ENCODE measurements at regions not wholly inside any gene's neighbourhood (a gene's known extent, or its start where the extent isn't known, plus 50 kb on each side); places are given as distances from the start of the nearest gene placed in this dataset.

- Histone ChIP-seq H3K4me3 (no peak overlapping the region), H3K4me2 (no peak overlapping the region), H4K20me1 (ENCODE audit: insufficient read depth) (0 out of 2 replicates have a peak, but pooled peaks cover 3% of the 10 kb centered on the region), H3F3A (ENCODE audit: insufficient read depth, low read depth) (no peaks in the 10 kb centered on the region), H3K9me2 (ENCODE audit: insufficient read depth) (no peaks in the 10 kb centered on the region), H3K79me2 (ENCODE audit: low read depth) (no peaks in the 10 kb centered on the region), H3K9me3 (ENCODE audit: insufficient read depth, low read depth) (no peaks in the 10 kb centered on the region), H3K4me1 (replicated peaks; ENCODE audit: insufficient read depth) (no peaks in the 10 kb centered on the region), H2AFZ (no peak overlapping the region), H3K27me3 (ENCODE audit: insufficient read depth, low read depth) (peaks cover 87% of the 10 kb centered on the region), H3K27ac (no peak overlapping the region), H3K36me3 (ENCODE audit: low read depth) (no peaks in the 10 kb centered on the region)
- TF ChIP-seq CTCF (conservative IDR thresholded peaks at IDR 0.05) = no peak
- TF ChIP-seq EZH2 (IDR thresholded peaks at IDR 0.05; ENCODE audit: low read depth) = no peak
- ChIA-PET POLR2A (ENCODE audit: unreplicated experiment) (interaction anchor here (0.6 kb wide), 1 partner anchor 614 kb away, joined by 6 read pairs; no protein-coding TSS in a partner anchor), CTCF (no interaction called here)
- intact Hi-C loops (cut with micrococcal nuclease; ENCODE audit: unreplicated experiment) = no loop called here
- DNase-seq = no peak
- no TSS peak for BruUV-seq (replicated peaks)
Observed at GRCh38 chr5:2860101-2860500, 108.6 kb upstream of the IRX2 start.

- Histone ChIP-seq H3K4me1 (replicated peaks; ENCODE audit: insufficient read depth) (no peaks in the 10 kb centered on the region), H3K27ac (no peak overlapping the region), H3K4me2 (no peak overlapping the region), H4K20me1 (ENCODE audit: insufficient read depth) (0 out of 2 replicates have a peak, but pooled peaks cover 3% of the 10 kb centered on the region), H2AFZ (no peak overlapping the region), H3K4me3 (no peak overlapping the region), H3K27me3 (ENCODE audit: insufficient read depth, low read depth) (peaks cover 91% of the 10 kb centered on the region), H3K36me3 (ENCODE audit: low read depth) (no peaks in the 10 kb centered on the region), H3K79me2 (ENCODE audit: low read depth) (no peaks in the 10 kb centered on the region), H3K9me2 (ENCODE audit: insufficient read depth) (no peaks in the 10 kb centered on the region), H3K9me3 (ENCODE audit: insufficient read depth, low read depth) (no peaks in the 10 kb centered on the region), H3F3A (ENCODE audit: insufficient read depth, low read depth) (no peaks in the 10 kb centered on the region)
- ChIA-PET CTCF (no interaction called here), POLR2A (ENCODE audit: unreplicated experiment) (no interaction called here)
- TF ChIP-seq CTCF (conservative IDR thresholded peaks at IDR 0.05) (no peak), EZH2 (IDR thresholded peaks at IDR 0.05; ENCODE audit: low read depth) (no peak)
- no peak for DNase-seq
- no TSS peak for BruUV-seq (replicated peaks)
- intact Hi-C loops (cut with micrococcal nuclease; ENCODE audit: unreplicated experiment) = no loop called here
Observed at GRCh38 chr5:2857837-2858236, 106.4 kb upstream of the IRX2 start.

GRCh38 chr5:2856206-2856605 lies 104.7 kb upstream of the IRX2 start:
- DNase-seq = no peak
- Histone ChIP-seq H3K27me3 (ENCODE audit: insufficient read depth, low read depth) (peaks cover 97% of the 10 kb centered on the region), H3K4me2 (no peak overlapping the region), H3K4me3 (no peak overlapping the region), H3K9me2 (ENCODE audit: insufficient read depth) (no peaks in the 10 kb centered on the region), H4K20me1 (ENCODE audit: insufficient read depth) (0 out of 2 replicates have a peak, but pooled peaks cover 3% of the 10 kb centered on the region), H3F3A (ENCODE audit: insufficient read depth, low read depth) (no peaks in the 10 kb centered on the region), H2AFZ (no peak overlapping the region), H3K9me3 (ENCODE audit: insufficient read depth, low read depth) (no peaks in the 10 kb centered on the region), H3K4me1 (replicated peaks; ENCODE audit: insufficient read depth) (no peaks in the 10 kb centered on the region), H3K27ac (no peak overlapping the region), H3K36me3 (ENCODE audit: low read depth) (no peaks in the 10 kb centered on the region), H3K79me2 (ENCODE audit: low read depth) (no peaks in the 10 kb centered on the region)
- ChIA-PET POLR2A (ENCODE audit: unreplicated experiment) (no interaction called here), CTCF (no interaction called here)
- no TSS peak for BruUV-seq (replicated peaks)
- TF ChIP-seq EZH2 (IDR thresholded peaks at IDR 0.05; ENCODE audit: low read depth) = no peak
- TF ChIP-seq CTCF (conservative IDR thresholded peaks at IDR 0.05) = no peak
- intact Hi-C loops (cut with micrococcal nuclease; ENCODE audit: unreplicated experiment) = no loop called here
